ENCODE measurements at regions not wholly inside any gene's neighbourhood (a gene's known extent, or its start where the extent isn't known, plus 50 kb on each side); places are given as distances from the start of the nearest gene placed in this dataset.
"Not testable (repeated sequence)": the region's sequence is repeated elsewhere in the genome, so short reads cannot be mapped to it uniquely, and the experiment has no call there.

DNA sequence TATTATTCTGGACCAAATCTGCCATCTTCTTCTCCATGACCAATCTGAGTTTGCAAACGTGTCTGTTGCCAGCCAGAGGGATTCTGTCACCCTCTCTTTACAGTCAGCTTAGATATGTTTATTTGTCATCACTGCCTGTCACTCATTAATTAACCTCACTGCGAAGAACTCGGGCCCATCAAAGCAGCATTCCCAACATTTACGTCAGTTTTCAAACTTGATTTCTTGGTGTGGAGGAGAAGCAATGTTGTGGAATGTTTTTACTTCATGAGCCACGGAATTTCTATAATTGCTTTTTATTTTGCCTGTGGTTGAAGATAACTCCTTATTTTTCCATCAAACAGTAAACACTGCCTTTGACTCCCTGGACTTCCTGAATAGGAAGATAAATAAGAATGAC lies 91.8 kb upstream of the CNKSR3 start:
- no peak for DNase-seq

DNA sequence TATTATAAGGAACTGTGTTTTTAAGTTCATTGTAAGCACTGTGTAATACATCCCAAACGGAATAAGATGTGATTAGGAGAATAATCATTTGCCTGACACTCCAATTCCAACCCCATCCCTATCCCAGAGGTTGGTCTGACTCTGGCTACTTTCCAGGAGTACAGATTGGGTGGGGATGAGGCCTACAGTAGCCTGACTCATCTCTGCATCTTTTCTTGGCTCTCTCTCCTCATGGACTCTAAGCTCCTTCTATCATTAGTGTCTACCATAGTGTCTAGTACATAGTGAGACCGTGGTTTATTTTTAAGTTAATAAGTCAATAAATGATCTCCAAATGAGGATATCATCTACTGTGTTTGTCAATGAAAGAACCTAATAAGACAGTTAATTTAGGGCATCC lies 92.2 kb upstream of the CNKSR3 start:
- no peak for DNase-seq

DNA sequence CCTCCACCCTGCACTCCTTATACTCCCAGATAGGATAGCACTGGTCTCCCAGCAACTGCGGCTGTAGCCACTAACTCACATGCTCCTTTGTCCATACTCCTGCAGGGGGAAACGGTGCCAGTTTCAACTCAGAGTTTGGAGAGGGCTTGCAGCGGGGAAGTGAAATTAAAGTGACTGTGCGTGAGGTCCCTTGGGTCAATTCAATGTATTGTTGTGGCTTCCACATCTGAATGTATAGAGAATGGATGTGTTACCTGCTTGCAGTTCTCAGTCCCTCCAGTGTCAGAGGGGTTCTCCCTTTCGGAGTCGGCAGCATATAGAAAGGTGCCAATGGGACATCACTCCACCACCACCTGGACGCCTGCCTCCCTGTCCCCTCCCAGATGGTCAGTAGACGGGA lies 93.6 kb upstream of the CNKSR3 start:
- DNase-seq = no peak

DNA sequence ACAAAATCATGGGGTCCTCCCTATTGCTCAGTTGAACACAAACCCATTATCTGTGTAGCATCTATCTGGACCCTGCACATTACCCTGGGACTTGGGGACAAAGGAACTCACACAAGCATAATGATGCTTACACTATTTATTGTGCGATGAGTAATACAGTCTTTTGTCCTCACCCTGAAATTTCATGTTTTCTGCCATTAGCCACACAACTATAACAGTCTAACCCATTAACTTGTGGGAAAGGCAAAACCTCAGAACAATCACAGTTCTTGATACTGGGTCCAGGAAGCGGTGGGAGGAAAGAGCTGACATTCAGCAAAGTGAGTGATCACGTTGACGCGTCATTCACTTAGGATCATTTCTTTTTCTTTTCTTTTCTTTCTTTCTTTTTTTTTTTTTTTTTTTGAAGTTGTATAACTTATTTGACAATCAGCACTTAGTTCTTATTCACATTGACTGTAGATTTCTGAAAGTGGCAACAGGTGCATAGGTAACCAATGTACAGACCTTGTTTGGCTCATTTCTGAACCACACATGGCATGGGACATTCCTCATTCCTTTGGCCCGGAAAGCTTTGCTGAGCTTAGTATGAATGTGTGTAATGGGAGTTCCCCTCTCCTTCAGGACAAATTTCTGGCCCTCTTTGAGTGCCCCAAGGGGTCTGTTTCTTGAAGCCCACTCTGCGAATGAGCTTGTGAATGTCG lies 94.8 kb upstream of the CNKSR3 start:
- DNase-seq = peak in 1 of 5 experiments; percentile 42

DNA sequence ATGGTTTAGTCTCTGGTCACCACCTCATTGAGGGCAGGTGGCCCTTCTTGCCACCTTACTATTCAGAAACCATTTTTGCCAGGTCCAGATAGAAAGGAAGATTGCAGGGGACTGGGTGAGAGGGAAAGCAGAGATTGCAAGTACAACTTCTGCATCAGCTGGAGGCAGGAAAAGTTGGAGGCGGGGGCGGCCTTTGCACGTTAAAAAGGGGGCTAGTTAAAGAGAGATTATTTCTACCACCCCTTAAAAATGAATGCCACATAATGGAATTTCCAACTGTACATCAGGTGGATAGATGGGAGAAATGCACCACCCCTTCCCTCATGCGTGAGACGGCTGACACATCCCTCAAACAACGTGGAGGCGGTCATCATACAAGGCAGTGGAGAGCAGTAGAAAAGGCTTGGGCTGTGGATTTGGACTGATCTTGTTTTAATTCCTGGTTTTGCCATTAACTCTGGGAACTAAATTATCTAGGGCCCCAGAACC lies 95.4 kb upstream of the CNKSR3 start:
- DNase-seq = no peak

DNA sequence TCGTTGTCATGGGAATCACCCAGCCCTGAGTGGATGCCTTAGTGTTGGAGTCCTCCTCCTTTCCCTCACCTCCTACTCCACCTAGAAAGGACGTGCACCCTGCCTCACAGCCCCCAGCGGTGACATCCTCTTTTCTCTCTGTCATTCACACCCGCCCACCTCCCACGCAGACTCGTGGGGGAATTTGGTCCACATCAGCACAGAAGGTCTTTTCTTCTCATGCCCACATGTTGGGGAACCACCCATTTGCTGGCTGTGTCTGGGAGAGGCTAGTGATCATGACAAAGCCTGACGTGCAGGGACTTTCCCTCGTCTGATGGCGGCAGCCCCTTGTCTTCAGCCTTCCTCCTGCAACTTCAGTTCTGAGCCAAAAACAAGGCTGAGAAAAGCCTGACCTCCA lies 96.0 kb upstream of the CNKSR3 start:
- peak in 4 of 5 experiments; percentile 14 to 91 (median 42) for DNase-seq

DNA sequence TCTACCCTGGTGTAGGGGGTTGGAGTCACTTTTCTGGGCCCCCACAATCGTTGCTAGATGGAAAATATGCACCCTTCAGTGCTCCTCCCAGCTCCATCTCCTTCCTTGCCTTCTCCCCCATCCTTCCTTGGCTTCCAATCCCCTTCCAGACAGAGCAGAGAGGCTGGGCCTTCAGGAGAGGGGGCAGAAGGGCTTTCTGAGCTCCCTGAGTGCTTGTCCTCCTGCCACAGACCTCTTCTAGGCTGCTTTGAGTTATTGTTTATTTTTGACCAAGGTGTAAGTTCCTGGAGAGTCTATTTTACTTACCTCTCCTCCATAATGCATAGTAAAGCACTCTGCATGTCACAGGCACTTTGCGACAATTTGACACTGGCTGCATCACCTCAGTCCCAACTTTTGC lies 96.4 kb upstream of the CNKSR3 start:
- DNase-seq = no peak

DNA sequence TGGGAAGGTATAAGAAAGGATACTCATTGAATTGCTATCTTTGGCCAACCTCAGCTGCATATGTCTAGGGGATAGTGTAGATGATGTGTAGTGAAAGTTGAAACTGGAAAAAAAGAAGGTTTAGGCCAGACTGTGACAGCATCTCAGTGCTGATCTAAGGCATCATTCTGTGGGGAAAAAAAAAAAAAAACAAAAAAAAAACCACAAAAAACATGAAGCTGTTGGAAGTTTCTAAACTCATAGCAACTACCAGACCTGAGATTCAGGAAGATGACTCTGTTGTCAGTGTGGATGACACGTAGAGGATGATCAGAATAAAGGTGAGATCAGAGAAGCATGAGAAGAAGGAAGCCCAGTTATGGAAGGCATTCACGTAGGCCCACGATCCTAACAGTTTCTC lies 100.8 kb upstream of the CNKSR3 start:
- DNase-seq = no peak

DNA sequence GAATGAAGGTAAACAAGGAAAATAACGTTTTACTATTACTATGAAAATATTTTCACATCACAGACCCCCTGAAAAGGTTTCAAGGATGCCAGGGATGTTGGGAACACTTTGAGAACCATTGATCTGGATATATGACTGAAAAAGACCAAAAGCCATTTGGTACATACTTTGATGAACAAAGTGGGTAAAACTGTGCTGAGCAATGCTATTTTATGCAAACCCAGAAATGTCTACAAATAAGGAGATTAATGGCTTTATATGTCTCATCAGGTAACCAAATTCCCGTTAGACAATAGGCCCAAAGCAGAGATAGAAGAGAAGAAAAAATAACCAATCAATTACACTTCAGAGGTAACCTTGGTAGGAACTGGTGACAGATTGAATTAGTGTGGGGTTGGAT lies 101.4 kb upstream of the CNKSR3 start:
- DNase-seq = no peak

DNA sequence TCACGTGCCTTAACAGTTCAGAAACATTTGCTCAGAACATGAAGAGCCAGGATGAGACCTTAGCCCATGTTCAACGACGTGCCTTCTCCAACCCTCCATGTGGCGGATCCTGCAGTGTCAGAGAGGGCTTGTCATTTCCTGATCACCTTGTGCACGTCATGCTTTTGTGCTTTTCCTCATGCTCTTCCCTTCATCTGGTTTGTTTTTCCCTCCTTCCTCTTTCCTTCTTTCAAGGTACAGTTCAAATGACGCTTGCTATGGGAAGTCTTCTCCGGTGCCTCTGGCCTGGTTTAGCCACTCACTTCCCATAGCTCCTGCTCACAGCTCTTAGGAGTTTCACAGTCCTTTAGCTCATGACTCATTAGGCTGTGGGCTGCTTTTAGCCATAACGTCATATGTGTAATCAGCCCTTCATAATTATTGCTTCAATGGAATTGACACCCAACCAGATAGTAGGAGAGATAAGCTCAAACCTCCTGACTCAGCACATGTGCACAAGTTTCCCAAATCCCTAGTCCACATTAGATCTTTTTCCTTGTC lies 102.7 kb upstream of the CNKSR3 start:
- no peak for DNase-seq

DNA sequence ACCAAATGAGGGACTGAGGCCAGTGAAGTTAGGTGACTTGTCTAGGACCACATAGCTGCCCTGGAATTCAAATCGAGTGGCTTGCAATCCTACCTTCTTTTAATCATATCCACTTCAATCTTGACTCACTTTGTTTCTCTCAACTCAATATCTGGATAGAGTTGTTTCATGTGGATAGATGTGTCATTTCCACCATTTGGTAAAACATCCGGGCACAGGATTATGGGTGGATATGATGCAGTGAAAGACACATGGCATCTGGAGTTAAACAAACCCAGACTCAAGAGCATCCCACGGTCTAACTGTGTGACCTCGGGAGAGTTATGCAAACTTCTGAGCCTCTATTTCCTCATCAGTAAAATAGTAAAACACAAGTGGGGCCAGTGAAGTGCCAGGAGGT lies 103.6 kb upstream of the CNKSR3 start:
- DNase-seq = no peak

DNA sequence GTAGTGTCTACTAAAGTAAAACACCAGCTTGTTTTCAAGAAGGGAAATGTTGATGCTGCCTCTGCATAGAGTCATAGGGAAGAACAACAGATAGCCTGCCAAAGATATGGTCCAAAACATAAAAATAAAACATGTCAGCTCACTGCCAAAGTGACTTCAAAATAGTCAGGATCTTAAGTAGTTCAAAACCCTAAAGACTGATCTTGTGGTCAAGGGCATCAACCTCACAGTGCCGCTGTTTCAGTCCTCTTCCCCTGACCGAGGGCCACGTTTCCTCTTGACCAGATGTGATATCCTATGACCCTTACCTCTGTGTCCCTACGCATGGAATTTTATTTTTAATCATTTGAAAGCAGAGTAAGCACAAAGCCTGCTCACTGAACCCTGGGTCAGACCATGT lies 104.2 kb upstream of the CNKSR3 start:
- DNase-seq = no peak

DNA sequence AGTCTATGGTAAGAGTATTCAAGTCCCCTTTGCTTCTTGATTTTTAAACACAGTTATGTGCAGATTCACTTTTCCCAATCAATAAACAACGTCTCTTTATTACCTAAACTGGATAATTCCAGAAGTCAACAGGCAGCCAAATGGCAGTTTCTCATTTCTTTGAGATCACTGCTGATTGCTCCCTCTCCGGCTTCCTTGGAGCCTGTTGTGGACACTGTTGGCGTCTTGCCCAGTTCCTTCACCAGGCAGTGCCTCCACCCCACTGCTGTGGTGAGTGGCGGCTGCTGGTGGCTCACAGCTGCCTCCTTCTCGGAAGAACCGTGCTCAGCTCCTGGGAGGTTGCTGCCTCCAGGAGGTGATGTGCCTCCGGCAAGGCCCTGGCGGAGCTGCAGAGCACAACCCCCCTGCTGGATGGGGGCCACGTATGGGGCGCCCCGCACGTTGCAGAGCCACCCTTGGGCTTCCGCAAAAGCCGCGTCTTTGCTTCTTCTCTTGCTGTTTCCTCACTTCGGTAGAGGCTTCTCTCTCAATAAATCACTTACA lies 105.1 kb upstream of the CNKSR3 start:
- DNase-seq = no peak

DNA sequence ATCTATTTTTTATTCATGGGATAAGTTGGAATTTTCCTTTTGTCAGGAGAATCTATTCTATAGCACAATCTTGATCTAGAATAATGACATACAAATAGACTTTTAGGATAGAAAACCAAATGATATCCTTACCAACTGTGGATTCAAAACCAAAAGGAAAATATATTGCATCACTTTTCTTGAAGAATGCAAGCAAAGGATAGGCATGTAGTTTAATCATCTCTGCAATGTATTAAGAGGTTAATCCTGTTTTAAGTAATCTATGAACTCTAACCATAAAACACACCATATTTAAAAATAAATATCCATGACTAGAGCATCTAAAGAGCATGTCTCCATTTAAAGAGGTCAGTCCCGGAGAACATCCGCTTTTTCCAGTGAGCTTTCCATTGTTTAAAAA lies 106.7 kb upstream of the CNKSR3 start:
- DNase-seq = no peak

DNA sequence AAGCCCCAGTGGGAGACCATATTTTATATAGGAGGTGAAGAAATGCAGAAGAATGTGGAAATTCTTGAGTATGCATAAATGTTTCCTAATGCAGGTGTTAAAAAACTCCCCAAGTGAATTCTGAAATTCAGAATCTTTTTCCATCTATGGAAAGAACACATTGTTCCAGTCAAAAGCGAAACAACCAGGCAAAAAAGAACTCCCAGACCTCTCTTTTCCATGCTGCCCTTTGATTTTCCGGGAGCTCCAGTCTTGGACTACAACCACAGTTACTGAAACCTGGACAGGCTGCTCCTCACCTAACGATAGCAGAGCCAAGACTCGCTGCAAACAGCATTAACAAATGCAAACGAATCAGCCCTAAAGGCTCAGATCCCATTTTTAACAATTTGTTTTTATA lies 108.7 kb upstream of the CNKSR3 start:
- DNase-seq = no peak

DNA sequence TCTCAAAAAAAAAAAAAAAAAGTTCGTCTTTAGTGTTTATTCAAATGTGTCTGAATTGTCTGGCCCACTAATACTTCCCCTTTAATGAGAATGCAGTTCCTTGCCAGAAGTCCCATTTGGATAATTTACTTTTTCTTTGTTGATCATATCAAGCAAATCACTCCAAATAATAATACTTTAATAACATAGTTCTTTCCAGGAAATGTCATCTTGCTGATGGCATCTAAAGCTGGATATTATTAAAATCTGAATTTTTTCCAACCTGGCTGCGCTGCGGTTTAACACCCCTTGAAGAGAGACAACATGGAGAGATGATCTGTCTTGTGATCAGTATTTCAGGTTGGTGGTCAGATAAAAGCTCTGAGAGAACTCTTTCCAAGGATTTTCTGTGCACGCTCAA lies 111.2 kb upstream of the CNKSR3 start:
- DNase-seq = no peak

DNA sequence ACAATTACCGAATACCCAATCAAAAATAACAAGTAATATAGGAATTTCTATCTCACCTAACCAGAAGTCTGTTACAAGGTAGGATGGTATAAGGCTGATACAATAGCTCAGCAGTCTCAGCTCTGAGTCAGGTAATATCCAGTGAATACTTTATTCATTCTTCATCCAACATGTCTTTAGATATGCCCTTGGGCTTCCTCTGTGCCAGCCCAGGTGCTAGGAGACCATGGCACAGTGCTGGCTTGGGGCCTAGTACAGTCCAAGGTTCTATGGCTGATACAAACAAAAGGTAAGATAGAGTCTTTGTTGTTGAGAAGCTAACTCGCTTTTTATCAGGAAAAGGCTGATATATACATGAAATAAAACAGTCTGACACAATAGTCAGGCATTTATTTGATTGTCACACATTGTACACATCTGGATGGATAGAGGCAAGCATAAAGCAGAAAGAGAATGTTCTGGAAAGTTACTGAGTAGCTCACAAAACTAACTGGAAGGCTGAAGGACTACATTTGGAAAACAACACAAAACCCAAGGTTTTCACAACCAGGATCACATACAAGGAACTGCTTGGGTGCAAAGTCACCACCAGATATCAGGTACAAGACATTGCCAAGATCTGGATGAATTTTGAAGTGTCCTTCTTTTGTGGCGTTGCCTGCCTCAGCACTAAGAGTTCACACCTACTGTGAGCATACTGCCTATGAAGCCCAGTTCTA lies 110.4 kb upstream of the SCAF8 start:
- DNase-seq = no peak

DNA sequence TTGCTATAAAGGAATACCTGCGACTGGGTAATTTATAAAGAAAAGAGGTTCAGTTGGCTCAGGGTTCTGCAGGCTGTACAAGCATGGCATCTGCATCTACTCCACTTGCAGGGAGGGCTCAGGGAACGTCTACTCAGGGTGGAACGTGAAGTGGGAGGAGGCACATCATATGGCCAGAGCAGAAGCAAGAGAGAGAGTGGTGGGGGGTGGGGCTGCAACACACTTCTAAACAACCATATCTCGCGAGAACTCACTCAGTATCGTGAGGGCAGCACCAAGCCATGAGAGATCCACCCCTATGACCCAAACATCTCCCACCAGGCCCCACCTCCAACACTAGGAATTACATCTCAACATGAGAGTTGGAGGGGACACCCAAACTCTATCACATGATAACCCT lies 109.8 kb upstream of the SCAF8 start:
- DNase-seq = no peak

DNA sequence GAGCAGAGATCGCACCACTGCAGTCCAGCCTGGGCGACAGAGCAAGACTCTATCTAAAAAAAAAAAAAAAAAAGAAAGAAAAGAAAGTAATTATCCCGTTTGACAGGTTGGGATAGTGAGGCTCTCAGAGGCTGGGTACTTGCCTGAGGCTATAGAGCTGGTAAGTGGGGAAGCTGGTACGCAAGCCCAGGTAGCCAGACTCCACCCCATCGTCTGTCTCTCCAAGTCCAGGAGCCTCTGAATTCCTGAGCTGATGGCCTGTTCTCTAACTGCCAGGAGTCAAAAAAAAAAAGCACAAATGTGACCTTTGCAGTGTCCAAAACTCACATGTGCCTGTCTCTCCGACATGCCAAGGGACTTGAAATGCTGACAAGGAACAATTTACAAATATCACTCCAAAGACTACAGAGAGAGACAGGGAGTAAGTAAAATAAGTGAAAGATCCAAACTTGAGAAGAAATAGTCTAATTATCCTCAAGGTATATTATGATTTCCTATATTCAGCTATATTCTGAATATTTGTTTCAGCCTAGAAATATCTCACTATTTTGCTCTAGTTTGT lies 109.1 kb upstream of the SCAF8 start:
- DNase-seq = no peak

DNA sequence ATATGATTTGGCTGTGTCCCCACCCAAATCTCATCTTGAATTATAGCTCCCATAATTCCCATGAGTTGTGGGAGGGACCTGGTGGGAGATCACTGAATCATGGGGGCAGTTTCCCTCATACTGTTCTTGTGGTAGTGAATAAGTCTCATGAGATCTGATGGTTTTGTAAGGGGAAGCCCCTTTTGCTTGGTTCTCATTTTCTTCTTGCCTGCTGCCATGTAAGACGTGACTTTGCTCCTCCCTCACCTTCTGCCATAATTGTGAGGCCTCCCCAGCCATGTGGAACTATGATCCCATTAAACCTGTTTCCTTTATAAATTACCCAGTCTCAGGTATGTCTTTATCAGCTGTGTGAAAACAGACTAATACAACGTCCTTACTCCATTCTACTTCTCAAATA lies 108.5 kb upstream of the SCAF8 start:
- DNase-seq = not testable (repeated sequence)

DNA sequence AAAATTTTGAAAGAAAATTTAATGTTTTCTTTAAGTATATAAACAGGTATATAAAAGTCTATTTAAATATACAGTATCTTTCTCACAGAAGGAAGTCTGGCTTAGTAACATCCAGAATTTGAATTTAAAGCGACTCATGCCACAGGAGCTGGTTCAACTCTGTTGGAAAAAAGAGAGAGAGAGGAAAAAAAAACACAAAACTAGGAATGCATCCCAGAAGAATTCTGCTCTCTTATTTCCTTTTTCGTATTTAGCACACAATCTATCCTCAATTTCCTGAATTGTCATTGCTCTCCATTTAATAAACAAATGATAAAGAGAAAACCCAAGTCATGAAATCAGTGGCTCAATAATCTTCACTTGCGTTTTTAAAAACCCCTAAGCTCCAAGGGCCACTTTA lies 107.5 kb upstream of the SCAF8 start:
- no peak for DNase-seq

DNA sequence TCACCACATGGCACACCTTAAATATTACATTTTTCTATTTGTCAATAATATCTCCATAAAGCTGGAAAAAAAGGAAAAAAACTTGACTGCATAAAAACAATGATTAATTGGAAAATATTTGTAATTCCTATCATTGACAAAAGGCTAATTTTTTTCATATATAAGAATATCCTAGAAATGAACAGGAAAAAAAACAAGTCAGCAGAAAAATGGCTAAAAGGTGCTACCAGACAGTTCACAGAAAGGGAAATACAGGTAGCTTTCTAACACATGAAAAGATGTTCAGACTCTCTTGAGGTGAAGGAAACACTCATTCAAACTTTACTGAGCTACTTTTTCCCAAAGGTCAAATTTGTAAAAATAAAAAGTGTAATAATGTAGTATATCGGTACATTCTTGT lies 104.1 kb upstream of the SCAF8 start:
- DNase-seq = no peak

DNA sequence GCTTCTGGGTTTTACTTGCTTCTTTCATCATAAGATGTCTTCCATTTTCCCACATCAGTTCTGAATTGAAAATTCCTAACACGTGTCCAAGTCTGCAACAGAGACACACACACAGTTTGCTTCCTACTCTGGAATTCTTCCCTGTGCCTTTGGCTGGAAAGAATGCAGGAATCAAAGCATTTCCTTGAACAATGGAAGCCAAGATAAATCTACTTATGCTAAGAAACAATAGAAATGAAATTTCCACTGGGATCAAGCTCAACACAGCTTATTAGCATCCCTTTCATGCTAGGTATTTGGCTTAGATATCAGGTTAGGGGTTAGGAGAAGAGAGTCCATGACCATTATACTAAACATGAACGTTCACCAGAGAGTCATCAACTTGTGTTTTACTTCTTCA lies 101.1 kb upstream of the SCAF8 start:
- DNase-seq = no peak

DNA sequence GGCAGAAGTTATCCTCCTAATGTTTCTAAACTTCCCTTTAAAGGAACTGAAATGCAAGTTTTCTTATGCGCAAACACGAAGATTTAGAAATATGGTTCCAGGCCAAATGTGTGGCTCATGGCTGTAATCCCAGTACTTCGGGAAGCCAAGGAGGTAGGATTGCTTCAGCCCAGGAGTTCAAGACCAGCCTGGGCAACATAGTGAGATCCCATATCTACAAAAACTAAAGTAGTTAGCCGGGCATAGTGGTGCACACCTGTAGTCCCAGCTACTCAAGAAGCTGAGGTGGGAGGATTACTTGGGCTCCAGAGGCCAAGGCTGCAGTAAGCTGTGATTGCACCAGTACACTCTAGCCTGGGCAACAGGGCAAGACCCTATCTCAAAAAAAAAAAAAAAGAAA lies 95.8 kb upstream of the SCAF8 start:
- no peak for DNase-seq

All from T-helper 2 cell (primary cell).